Upper lobe of right lung (tissue), 1 donor: ENCODE measurements at regions not wholly inside any gene's neighbourhood (a gene's known extent, or its start where the extent isn't known, plus 50 kb on each side); places are given as distances from the start of the nearest gene placed in this dataset.

ENCODE experiments used
- ATAC-seq: fragments of 200-7000 bp; cut with Tn5 transposase; one replicate; pipeline ENCODE4 v1.9.1; 2020; ENCODE audit warnings: mild to moderate bottlenecking, moderate library complexity
- DNase-seq: peaks from one replicate; pipeline ENCODE4 v3.0.0-alpha.2; 2020
- H3K27ac ChIP-seq: fragments of 200-600 bp; one replicate; pipeline ENCODE4 v1.8.0; 2022
- H3K27me3 ChIP-seq: fragments of 200-600 bp; one replicate; pipeline ENCODE4 v1.8.0; 2022; ENCODE audit warnings: mild to moderate bottlenecking
- H3K36me3 ChIP-seq: fragments of 200-600 bp; one replicate; pipeline ENCODE4 v1.8.0; 2022
- H3K4me1 ChIP-seq: fragments of 200-600 bp; one replicate; pipeline ENCODE4 v1.8.0; 2022
- H3K4me3 ChIP-seq: fragments of 200-600 bp; one replicate; pipeline ENCODE4 v1.8.0; 2022; ENCODE audit warnings: mild to moderate bottlenecking
- H3K9me3 ChIP-seq: fragments of 200-600 bp; one replicate; pipeline ENCODE4 v1.8.0; 2022
- intact Hi-C: fragments of 100-400 bp; cut with DNase I; formaldehyde crosslinking; loops from one replicate; pipeline ENCODE4 v1.11.0; 2022
- TF ChIP-seq, protein P1 (sequence below): fragments of 200-600 bp; IDR thresholded peaks from one replicate; pipeline ENCODE4 v1.8.0; 2022; ENCODE audit warnings: antibody characterized with exemption
- donor health status: DM: no; HTN: yes; CAD: no; lungs with severe emphysema.

DNA sequence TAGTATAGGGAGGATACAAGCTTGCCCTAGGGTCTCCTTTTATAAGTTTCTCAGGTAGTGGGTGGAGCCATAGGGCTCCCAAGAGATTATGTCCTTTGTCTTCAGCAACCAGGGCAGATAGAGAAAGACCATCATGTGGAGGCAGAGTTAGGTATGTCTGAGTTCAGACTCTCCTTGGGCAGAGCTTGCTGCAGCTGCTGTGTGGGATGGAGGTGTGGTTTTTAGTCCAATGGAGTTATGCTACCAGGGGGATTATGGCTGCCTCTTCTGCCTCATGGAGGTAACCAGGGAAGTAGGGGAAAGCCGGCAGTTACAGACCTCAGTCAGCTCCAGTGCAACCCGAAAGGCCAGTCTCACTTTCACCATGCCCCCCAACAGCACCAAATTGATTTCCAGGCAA lies 220.5 kb downstream of the NECTIN3 start:
- DNase-seq (no peak), ATAC-seq (no peak)
- Histone ChIP-seq H3K27ac (no peak overlapping the region), H3K4me3 (no peak overlapping the region), H3K9me3 (no peaks in the 10 kb centered on the region), H3K36me3 (no peaks in the 10 kb centered on the region), H3K27me3 (no peaks in the 10 kb centered on the region), H3K4me1 (no peaks in the 10 kb centered on the region)
- TF ChIP-seq, protein P1, sequence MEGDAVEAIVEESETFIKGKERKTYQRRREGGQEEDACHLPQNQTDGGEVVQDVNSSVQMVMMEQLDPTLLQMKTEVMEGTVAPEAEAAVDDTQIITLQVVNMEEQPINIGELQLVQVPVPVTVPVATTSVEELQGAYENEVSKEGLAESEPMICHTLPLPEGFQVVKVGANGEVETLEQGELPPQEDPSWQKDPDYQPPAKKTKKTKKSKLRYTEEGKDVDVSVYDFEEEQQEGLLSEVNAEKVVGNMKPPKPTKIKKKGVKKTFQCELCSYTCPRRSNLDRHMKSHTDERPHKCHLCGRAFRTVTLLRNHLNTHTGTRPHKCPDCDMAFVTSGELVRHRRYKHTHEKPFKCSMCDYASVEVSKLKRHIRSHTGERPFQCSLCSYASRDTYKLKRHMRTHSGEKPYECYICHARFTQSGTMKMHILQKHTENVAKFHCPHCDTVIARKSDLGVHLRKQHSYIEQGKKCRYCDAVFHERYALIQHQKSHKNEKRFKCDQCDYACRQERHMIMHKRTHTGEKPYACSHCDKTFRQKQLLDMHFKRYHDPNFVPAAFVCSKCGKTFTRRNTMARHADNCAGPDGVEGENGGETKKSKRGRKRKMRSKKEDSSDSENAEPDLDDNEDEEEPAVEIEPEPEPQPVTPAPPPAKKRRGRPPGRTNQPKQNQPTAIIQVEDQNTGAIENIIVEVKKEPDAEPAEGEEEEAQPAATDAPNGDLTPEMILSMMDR, result no peak
- intact Hi-C loops, result no loop called here

DNA sequence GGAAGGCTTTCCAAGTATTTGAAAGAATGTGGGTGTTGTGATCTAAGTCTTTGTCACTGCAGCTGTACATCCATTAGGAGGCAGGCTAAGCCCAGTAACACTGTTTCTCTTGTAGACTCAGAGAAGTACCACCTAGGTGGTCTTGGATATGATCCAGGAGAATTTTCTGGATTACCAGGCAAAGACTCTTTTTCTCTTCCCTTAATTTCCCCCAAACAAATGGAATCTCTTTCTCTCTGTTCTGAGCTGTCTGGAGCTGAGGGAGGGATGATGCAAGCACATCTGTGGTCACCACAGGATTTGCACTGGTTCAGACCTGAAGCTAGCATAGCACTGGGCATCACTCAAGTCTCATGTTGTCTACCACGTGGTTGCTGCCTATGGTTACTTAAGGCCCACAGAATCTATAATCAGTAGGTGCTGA lies 227.6 kb downstream of the NECTIN3 start:
- H3K4me1 ChIP-seq, result no peaks in the 10 kb centered on the region
- no peak overlapping the region for H3K4me3 ChIP-seq
- intact Hi-C loops, result no loop called here
- no peaks in the 10 kb centered on the region for H3K36me3 ChIP-seq
- H3K27me3 ChIP-seq, result no peaks in the 10 kb centered on the region
- H3K27ac ChIP-seq, result no peak overlapping the region
- H3K9me3 ChIP-seq, result no peaks in the 10 kb centered on the region
- TF ChIP-seq, protein P1, result no peak
- ATAC-seq (no peak), DNase-seq (no peak)

DNA sequence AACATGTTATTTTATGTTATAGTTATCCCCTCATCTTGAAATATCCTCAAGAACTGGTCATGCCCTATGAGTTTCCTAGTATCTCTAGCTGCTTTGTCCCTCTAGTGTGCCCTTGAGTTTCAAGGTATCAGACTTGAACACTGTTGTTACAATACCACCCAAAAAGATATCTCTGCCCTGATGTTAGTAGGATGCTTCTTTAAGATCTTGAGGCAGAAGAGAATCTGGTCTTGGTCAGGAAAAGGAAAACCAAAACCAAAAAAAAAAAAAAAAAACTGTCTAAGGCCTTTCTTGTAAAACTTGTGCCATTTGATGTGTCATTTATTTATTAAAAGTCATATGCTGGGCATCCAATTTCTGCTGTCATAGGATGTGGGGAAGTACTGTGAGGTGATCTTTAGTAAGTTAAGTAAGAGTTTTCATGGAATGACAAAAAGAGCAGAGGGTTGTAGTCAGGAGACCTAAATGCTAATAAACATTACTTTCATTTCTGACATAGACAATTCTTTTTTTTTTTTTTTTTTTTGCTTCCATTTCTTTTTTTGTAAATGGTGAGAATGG lies 229.7 kb downstream of the NECTIN3 start:
- TF ChIP-seq, protein P1, result no peak
- ATAC-seq (no peak), DNase-seq (no peak)
- no peaks in the 10 kb centered on the region for H3K36me3 ChIP-seq
- no peak overlapping the region for H3K27ac ChIP-seq
- H3K4me3 ChIP-seq, result no peak overlapping the region
- H3K9me3 ChIP-seq, result no peaks in the 10 kb centered on the region
- intact Hi-C loops, result no loop called here
- no peaks in the 10 kb centered on the region for H3K27me3 ChIP-seq
- no peaks in the 10 kb centered on the region for H3K4me1 ChIP-seq

DNA sequence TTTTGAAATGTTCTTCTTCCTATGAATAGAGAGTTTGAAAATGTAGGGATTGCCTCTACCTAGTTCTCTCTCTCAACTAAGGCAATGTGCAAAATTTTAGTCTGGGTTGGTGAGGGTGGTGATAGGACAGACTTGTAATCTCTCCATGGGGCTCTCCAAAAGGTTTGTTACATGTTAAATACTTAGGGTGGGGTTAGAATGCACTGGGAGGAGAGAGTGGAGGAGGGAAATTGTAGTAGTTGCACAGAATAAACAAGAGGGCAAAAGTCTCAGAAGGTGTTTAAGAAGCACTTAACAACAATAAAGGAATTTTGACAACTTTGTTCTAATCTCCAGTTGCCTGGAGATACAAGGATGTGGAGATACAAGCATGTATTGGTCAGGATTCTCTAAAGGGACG lies 230.4 kb downstream of the NECTIN3 start:
- Histone ChIP-seq H3K4me3 (no peak overlapping the region), H3K4me1 (no peaks in the 10 kb centered on the region), H3K9me3 (no peaks in the 10 kb centered on the region), H3K27ac (no peak overlapping the region), H3K36me3 (no peaks in the 10 kb centered on the region), H3K27me3 (no peaks in the 10 kb centered on the region)
- no peak for DNase-seq
- ATAC-seq, result peak; percentile 49
- TF ChIP-seq, protein P1, result no peak
- intact Hi-C loops, result no loop called here

DNA sequence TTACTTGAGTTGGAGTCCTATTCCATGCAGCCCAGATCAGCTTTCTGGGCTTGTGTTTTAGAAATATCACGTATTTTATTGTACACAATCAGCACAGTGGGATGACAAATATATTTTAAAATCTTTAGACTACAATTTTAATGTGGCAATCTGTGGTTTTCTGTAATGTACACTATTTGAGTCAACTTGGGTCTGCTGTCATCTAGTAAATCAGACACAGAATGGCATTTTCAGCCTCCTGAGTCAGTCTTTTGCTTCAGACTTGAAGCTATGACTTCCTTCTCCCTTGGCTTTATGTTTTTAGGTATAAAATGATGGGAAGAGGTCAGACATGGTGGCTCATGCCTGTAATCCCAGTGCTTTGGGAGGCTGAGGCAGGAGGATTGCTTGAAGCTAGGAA lies 232.1 kb downstream of the NECTIN3 start:
- Histone ChIP-seq H3K27ac (no peak overlapping the region), H3K4me3 (no peak overlapping the region), H3K27me3 (no peaks in the 10 kb centered on the region), H3K9me3 (no peaks in the 10 kb centered on the region), H3K4me1 (no peaks in the 10 kb centered on the region), H3K36me3 (no peaks in the 10 kb centered on the region)
- TF ChIP-seq, protein P1, result no peak
- intact Hi-C loops, result no loop called here
- DNase-seq (no peak), ATAC-seq (no peak)

DNA sequence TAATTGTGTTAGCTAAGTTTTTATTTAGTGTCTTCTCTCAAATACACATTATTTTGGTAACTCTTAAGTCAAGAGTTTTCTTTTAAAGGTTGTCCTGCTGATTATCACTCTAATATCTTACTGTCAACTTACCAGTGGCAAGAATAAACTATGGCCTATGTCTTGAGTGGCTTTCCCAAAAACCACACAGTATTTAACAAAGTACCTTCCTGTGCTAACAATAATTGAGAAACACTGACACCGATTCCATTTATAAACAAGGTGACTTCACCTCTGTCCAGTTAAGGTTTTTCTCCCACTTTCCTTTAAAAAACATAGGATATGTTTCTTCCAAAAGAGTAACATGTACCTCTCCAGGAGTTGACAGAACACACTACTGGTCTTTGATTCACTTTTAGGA lies 234.3 kb upstream of the CD96 start:
- H3K4me3 ChIP-seq, result no peak overlapping the region
- intact Hi-C loops, result no loop called here
- no peaks in the 10 kb centered on the region for H3K4me1 ChIP-seq
- DNase-seq (no peak), ATAC-seq (no peak)
- no peaks in the 10 kb centered on the region for H3K27me3 ChIP-seq
- TF ChIP-seq, protein P1, result no peak
- H3K36me3 ChIP-seq, result no peaks in the 10 kb centered on the region
- H3K9me3 ChIP-seq, result no peaks in the 10 kb centered on the region
- H3K27ac ChIP-seq, result no peak overlapping the region
